K562 (cell line): ENCODE measurements at regions not wholly inside any gene's neighbourhood (a gene's known extent, or its start where the extent isn't known, plus 50 kb on each side); places are given as distances from the start of the nearest gene placed in this dataset.

Source experiments
- ATAC-seq: fragments of 200-7000 bp; cut with Tn5 transposase; 3 replicates; pipeline ENCODE4 v1.9.1; 2020; ENCODE audit warnings: moderate library complexity
- BruUV-seq: library from RNA; stranded (reverse); fragments of 400-500 nt; replicated peaks from 2 replicates; lab custom pipeline; 2021; lab: Mats Ljungman, UMichigan
- CTCF ChIA-PET: fragments of 300-600 bp; formaldehyde crosslinking; extraction: SDS; loops from one replicate; lab custom pipeline; 2021; ENCODE audit warnings: low intra/inter-chr PET ratio; lab: Yijun Ruan, JAX
- POLR2A ChIA-PET: fragments of 300-600, 350-650 bp; sonication (Branson Sonifier 250); formaldehyde crosslinking; extraction: SDS; loops from one replicate; lab custom pipeline; 2021; ENCODE audit warnings: antibody characterized with exemption, inconsistent platforms; lab: Yijun Ruan, JAX
- DNase-seq, 4 experiments: peaks; one replicate each; pipeline versions ENCODE4 v3.0.0 to v3.0.0-alpha.2; 2011 to 2018; ENCODE audit warnings: low spot score in 3 of 4, mixed read lengths in 3 of 4; ENCODE audit errors: extremely low read depth in 1 of 4
- FAIRE-seq: peaks from 2 replicates; lab custom pipeline; 2011; peaks lifted over from hg19 to GRCh38; lab: Jason Lieb, UNC
- H2AFZ ChIP-seq: 2 replicates; pipeline ENCODE4 v1.6.0; 2011; ENCODE audit warnings: low read depth, low read length, control low read depth, inconsistent platforms
- H3K27ac ChIP-seq: fragments of 200-600 bp; 3 replicates; pipeline ENCODE4 v1.8.0; 2011; ENCODE audit warnings: low read depth, mild to moderate bottlenecking, control low read depth, inconsistent platforms, low read length, moderate library complexity, mixed read lengths; ENCODE audit errors: extremely low read depth
- H3K27me3 ChIP-seq, 2 experiments: fragments of 300-600 bp in 1 of 2; 2 replicates in 1 of 2; 3 replicates in 1 of 2; pipeline versions ENCODE4 v1.6.0 to v1.8.0; 2011; ENCODE audit warnings: inconsistent platforms in 2 of 2, low read length in 2 of 2, mild to moderate bottlenecking in 1 of 2, mixed read lengths in 1 of 2, moderate library complexity in 1 of 2; ENCODE audit not compliant: control insufficient read depth in 2 of 2, insufficient read depth in 2 of 2
- H3K36me3 ChIP-seq: fragments of 300-600 bp; 3 replicates; pipeline ENCODE4 v1.8.0; 2011; ENCODE audit warnings: mild to moderate bottlenecking, low read length, inconsistent platforms; ENCODE audit not compliant: control insufficient read depth, insufficient read depth
- H3K4me1 ChIP-seq, 2 experiments: fragments of 200-600 bp in 1 of 2; replicated peaks in 1 of 2; 2 replicates in 1 of 2; 3 replicates in 1 of 2; pipeline versions ENCODE4 v1.5.1 to v1.8.0; 2011; ENCODE audit warnings: inconsistent platforms in 2 of 2, low read length in 2 of 2, mild to moderate bottlenecking in 1 of 2, mixed read lengths in 1 of 2, moderate library complexity in 1 of 2; ENCODE audit not compliant: control insufficient read depth in 2 of 2, insufficient read depth in 2 of 2
- H3K4me2 ChIP-seq: 2 replicates; pipeline ENCODE4 v1.6.1; 2011; ENCODE audit warnings: low read length, control low read depth, inconsistent platforms, mixed read lengths; ENCODE audit not compliant: insufficient read depth
- H3K4me3 ChIP-seq: fragments of 200-600 bp; sonication (generic), shearing (Covaris generic); 2 replicates; pipeline ENCODE4 v1.5.1; 2016; ENCODE audit warnings: control low read depth, inconsistent platforms
- H3K79me2 ChIP-seq: fragments of 200-600 bp; 3 replicates; pipeline ENCODE4 v1.8.0; 2011; ENCODE audit warnings: low read length, inconsistent platforms; ENCODE audit not compliant: control insufficient read depth, insufficient read depth
- H3K9ac ChIP-seq, 2 experiments: 2 replicates each; pipeline versions ENCODE4 v1.6.0 to v1.6.1; 2011; ENCODE audit warnings: low read depth in 2 of 2, low read length in 2 of 2, control low read depth in 1 of 2, inconsistent platforms in 1 of 2, mild to moderate bottlenecking in 1 of 2, mixed read lengths in 1 of 2; ENCODE audit not compliant: insufficient read depth in 1 of 2
- H3K9me1 ChIP-seq: one replicate; pipeline ENCODE4 v1.6.0; 2011; ENCODE audit warnings: inconsistent platforms, mild to moderate bottlenecking, low read length, moderate library complexity; ENCODE audit not compliant: control insufficient read depth, insufficient read depth
- H3K9me3 ChIP-seq: replicated peaks from 2 replicates; pipeline ENCODE4 v1.5.1; 2011; ENCODE audit warnings: low read depth, low read length, inconsistent platforms; ENCODE audit not compliant: control insufficient read depth, insufficient read depth
- H4K20me1 ChIP-seq: replicated peaks from 2 replicates; pipeline ENCODE4 v1.6.1; 2011; ENCODE audit warnings: low read length, inconsistent platforms, mixed read lengths; ENCODE audit not compliant: control insufficient read depth, insufficient read depth
- CCNT2 ChIP-seq: IDR thresholded peaks from 2 replicates; pipeline ENCODE4 v1.6.1; 2011; ENCODE audit warnings: borderline replicate concordance, low read depth, mild to moderate bottlenecking, moderate library complexity, mixed read lengths, low read length; ENCODE audit not compliant: insufficient read length; ENCODE audit errors: extremely low read depth
- CHCHD3 ChIP-seq: fragments of 250-450 bp; sonication (Bioruptor Pico); IDR thresholded peaks from 2 replicates; pipeline ENCODE4 v2.1.2; 2022; ENCODE audit warnings: mild to moderate bottlenecking
- CSDE1 ChIP-seq, 2 experiments: fragments of 450-650 bp; IDR thresholded peaks; 2 replicates each; pipeline ENCODE4 v1.6.1; 2016; ENCODE audit warnings: mild to moderate bottlenecking in 1 of 2
- GABPA ChIP-seq: fragments of 200-800 bp; sonication (Bioruptor generic); conservative IDR thresholded peaks from 2 replicates; pipeline ENCODE4 v1.6.1; 2016; ENCODE audit warnings: low read depth, missing genetic modification characterization, missing compliant biosample characterization
- HMGXB4 ChIP-seq: sonication (generic); formaldehyde crosslinking; IDR thresholded peaks from 2 replicates; pipeline ENCODE4 v1.8.1; 2023; ENCODE audit warnings: mild to moderate bottlenecking, missing genetic modification reagents
- KLF16 ChIP-seq: IDR thresholded peaks from 2 replicates; pipeline ENCODE4 v1.6.1; 2016; ENCODE audit warnings: antibody characterized with exemption
- POLR2H ChIP-seq: IDR thresholded peaks from 2 replicates; pipeline ENCODE4 v1.6.1; 2016; ENCODE audit warnings: missing genetic modification characterization, low read depth, mild to moderate bottlenecking, control low read depth, missing compliant biosample characterization, moderate library complexity
- SNIP1 ChIP-seq: fragments of 450-650 bp; IDR thresholded peaks from 2 replicates; pipeline ENCODE4 v1.7.1; 2017; ENCODE audit warnings: low read depth, mild to moderate bottlenecking
- ZBTB12 ChIP-seq: fragments of 250-450 bp; sonication (Bioruptor Pico); IDR thresholded peaks from 2 replicates; pipeline ENCODE4 v1.4.0; 2020
- ZNF134 ChIP-seq: fragments of 250-450 bp; sonication (Bioruptor Pico); conservative IDR thresholded peaks from 2 replicates; pipeline ENCODE4 v1.4.0; 2020
- ZNF232 ChIP-seq: sonication (generic); formaldehyde crosslinking; IDR thresholded peaks from 2 replicates; pipeline ENCODE4 v1.8.0; 2022; ENCODE audit warnings: mild to moderate bottlenecking, missing genetic modification reagents
- WGBS: fragments of 100-300 bp; shearing (Covaris generic); methylation state at CpG from one replicate; pipeline ENCODE4 v1.1.6; 2016; ENCODE audit warnings: low coverage, mixed read lengths; ENCODE audit not compliant: insufficient coverage; ENCODE audit errors: missing lambda C conversion rate; 5-methylcytosine and 5-hydroxymethylcytosine counted together
- in situ Hi-C: fragments of 300-500 bp; cut with MboI; formaldehyde crosslinking; loops from 4 replicates; pipeline ENCODE4 v1.15.0; 2018; ENCODE audit warnings: inconsistent platforms, mixed read lengths
- intact Hi-C: fragments of 100-400 bp; cut with micrococcal nuclease; formaldehyde crosslinking; loops from 2 replicates; pipeline ENCODE4 v1.14.2; 2022
- TF ChIP-seq, protein P1 (sequence below): sonication (generic); formaldehyde crosslinking; IDR thresholded peaks from 2 replicates; pipeline ENCODE4 v1.8.1; 2022; ENCODE audit warnings: missing genetic modification reagents
- TF ChIP-seq, protein P2 (sequence below): IDR thresholded peaks from 3 replicates; pipeline ENCODE4 v1.6.1; 2011; ENCODE audit warnings: borderline replicate concordance, mild to moderate bottlenecking, moderate library complexity; ENCODE audit not compliant: insufficient read length; ENCODE audit errors: extremely low read depth
- TF ChIP-seq, protein P3 (sequence below): fragments of 450-650 bp; formaldehyde crosslinking; IDR thresholded peaks from 2 replicates; pipeline ENCODE4 v1.4.0; 2022; ENCODE audit warnings: mild to moderate bottlenecking, moderate library complexity

DNA sequence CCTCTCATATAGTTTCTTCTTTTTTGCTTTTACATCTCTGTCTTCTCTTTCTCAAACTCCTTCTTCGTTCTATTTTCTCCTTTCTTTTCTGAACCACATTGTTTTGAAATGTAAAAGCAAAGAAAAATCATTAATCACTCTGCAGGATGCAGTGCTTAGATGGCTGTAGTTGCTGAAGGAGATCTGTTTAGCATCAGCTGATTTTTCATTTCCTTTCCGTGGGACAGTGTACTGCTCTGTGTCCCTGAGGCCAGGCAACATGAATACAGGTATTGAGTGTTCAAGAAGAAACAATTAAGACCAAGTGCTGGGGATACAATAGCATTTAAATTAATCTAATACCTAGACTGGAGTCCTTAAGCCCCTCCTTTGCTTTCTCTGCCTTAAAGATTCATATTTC is 257.2 kb upstream of the SPAG17 start:
- Histone ChIP-seq H3K9ac (no peak overlapping the region), H3K4me1 (no peaks in the 10 kb centered on the region), H3K27me3 (no peaks in the 10 kb centered on the region), H3K9me3 (no peaks in the 10 kb centered on the region), H2AFZ (no peak overlapping the region), H3K27ac (no peak overlapping the region), H3K4me2 (no peak overlapping the region), H4K20me1 (no peaks in the 10 kb centered on the region), H3K79me2 (no peaks in the 10 kb centered on the region), H3K4me3 (no peak overlapping the region), H3K36me3 (no peaks in the 10 kb centered on the region), H3K9me1 (no peaks in the 10 kb centered on the region)
- BruUV-seq = no TSS peak
- ChIA-PET POLR2A (no interaction called here), CTCF (no interaction called here)
- FAIRE-seq (no peak), ATAC-seq (no peak), DNase-seq (no peak)
- 0% methylated on average over 2 of the region's 2 CpGs for WGBS
- intact Hi-C loops (loop anchor here (10.0 kb wide), 1 partner anchor 63 kb away; no protein-coding TSS in a partner anchor), in situ Hi-C loops (no loop called here)
- TF ChIP-seq, protein P1, sequence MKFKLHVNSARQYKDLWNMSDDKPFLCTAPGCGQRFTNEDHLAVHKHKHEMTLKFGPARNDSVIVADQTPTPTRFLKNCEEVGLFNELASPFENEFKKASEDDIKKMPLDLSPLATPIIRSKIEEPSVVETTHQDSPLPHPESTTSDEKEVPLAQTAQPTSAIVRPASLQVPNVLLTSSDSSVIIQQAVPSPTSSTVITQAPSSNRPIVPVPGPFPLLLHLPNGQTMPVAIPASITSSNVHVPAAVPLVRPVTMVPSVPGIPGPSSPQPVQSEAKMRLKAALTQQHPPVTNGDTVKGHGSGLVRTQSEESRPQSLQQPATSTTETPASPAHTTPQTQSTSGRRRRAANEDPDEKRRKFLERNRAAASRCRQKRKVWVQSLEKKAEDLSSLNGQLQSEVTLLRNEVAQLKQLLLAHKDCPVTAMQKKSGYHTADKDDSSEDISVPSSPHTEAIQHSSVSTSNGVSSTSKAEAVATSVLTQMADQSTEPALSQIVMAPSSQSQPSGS (CRISPR knock-in tag) = no peak
- TF ChIP-seq GABPA (no peak), CCNT2 (no peak), ZBTB12 (CRISPR knock-in tag) (no peak), CSDE1 (IDR thresholded peaks at IDR 0.05) (no peak), CHCHD3 (CRISPR knock-in tag) (no peak), SNIP1 (no peak), ZNF134 (CRISPR knock-in tag) (no peak), ZNF232 (CRISPR knock-in tag) (no peak), HMGXB4 (CRISPR knock-in tag) (no peak), POLR2H (tag) (no peak), KLF16 (no peak)
- TF ChIP-seq, protein P2, sequence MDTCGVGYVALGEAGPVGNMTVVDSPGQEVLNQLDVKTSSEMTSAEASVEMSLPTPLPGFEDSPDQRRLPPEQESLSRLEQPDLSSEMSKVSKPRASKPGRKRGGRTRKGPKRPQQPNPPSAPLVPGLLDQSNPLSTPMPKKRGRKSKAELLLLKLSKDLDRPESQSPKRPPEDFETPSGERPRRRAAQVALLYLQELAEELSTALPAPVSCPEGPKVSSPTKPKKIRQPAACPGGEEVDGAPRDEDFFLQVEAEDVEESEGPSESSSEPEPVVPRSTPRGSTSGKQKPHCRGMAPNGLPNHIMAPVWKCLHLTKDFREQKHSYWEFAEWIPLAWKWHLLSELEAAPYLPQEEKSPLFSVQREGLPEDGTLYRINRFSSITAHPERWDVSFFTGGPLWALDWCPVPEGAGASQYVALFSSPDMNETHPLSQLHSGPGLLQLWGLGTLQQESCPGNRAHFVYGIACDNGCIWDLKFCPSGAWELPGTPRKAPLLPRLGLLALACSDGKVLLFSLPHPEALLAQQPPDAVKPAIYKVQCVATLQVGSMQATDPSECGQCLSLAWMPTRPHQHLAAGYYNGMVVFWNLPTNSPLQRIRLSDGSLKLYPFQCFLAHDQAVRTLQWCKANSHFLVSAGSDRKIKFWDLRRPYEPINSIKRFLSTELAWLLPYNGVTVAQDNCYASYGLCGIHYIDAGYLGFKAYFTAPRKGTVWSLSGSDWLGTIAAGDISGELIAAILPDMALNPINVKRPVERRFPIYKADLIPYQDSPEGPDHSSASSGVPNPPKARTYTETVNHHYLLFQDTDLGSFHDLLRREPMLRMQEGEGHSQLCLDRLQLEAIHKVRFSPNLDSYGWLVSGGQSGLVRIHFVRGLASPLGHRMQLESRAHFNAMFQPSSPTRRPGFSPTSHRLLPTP = no peak
- TF ChIP-seq, protein P3, sequence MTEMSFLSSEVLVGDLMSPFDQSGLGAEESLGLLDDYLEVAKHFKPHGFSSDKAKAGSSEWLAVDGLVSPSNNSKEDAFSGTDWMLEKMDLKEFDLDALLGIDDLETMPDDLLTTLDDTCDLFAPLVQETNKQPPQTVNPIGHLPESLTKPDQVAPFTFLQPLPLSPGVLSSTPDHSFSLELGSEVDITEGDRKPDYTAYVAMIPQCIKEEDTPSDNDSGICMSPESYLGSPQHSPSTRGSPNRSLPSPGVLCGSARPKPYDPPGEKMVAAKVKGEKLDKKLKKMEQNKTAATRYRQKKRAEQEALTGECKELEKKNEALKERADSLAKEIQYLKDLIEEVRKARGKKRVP (CRISPR knock-in tag) = no peak
